HT-29 (cell line): ENCODE measurements at regions not wholly inside any gene's neighbourhood (a gene's known extent, or its start where the extent isn't known, plus 50 kb on each side); places are given as distances from the start of the nearest gene placed in this dataset.
"Not testable (repeated sequence)": the region's sequence is repeated elsewhere in the genome, so short reads cannot be mapped to it uniquely, and the experiment has no call there.

Experiments
- DNase-seq: peaks from one replicate; pipeline ENCODE4 v3.0.0-alpha.2; 2015; ENCODE audit warnings: low spot score

- peak; percentile 95 for DNase-seq
Measured at GRCh38 chr9:33623658-33624586, 99.9 kb downstream of the ANKRD18B start.

GRCh38 chr9:33628318-33628717 is 104.3 kb downstream of the ANKRD18B start:
- DNase-seq: not testable (repeated sequence)

- no peak for DNase-seq
Measured at GRCh38 chr9:33628865-33629410, 104.9 kb downstream of the ANKRD18B start.

DNA sequence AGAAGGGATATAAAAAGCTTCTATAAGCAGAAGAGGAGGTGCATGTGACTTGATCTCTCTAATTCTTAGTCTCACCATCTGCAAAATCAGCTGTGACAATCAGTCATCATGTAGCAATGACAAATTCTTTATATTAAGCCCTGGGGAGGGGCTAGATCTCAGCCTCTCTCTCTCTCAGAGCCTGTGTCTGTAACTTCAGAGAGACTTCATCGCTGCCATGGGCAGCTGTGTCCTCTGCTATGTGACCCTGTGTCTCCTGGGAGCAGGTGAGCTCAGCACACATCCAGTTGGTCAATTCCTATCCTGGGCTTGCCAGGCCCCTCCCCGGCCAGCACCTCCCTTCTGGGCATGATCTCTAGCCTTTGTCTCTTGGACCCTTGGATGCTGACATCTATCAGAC is 109.6 kb downstream of the ANKRD18B start:
- no peak for DNase-seq

DNA sequence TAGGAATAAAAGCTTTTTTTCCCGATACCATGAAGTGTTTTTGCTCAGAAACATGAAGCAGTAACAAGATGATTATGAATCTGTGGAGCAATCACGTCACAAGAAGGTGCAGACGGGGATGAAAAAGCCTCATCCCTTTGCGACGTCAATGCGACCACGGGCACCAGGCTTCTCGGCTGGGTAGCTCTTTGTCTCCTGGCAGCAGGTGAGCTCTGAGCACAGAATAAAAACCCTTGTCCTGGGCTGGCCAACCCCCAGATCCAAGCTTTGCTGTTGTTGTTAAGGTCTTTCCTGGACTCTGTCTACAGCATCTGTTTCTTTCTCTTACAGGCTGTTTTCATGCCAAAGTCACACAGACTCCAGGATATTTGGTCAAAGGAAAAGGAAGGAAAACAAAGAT is 113.8 kb downstream of the ANKRD18B start:
- no peak for DNase-seq

DNA sequence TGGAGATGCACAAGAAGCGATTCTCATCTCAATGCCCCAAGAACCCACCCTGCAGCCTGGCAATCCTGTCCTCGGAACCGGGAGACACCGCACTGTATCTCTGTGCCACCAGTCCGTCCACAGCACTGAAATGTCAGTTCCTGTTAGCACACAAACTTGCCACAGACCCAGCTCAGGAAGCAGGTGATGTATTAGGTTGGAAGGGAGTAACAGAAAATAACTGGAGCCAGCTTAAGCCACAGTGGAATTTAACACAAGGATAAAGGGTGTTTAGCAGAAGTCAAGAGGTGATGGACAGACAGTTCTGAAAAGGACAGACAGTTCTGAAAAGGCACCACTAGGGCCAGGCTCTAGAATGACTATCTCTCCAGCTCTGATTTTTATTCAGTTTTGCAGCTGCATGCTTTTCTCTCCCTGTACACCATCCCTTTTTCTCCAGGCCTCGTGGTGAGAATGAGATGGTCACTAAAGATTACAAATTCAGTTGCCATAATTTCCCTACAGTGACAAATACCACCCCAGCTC is 114.4 kb downstream of the ANKRD18B start:
- no peak for DNase-seq

GRCh38 chr9:33645706-33646105 is 121.7 kb downstream of the ANKRD18B start:
- no peak for DNase-seq

DNA sequence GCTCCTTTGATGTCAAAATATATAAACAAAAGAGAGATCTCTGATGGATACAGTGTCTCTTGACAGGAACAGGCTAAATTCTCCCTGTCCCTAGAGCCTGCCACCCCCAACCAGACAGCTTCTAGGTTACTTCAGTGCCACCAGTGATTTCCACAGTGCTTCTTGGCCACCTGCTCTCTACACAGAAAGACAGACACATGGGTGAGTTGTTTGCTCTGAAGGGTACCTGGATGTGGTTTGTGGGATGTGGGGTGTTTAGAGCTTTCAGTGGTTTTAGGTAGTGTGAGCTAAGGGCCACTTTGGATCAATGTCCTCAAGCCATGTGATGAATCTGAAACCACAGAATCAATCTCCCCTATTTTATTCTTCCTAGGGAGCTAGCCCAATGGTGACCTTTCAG is 125.4 kb downstream of the ANKRD18B start:
- DNase-seq: no peak

DNA sequence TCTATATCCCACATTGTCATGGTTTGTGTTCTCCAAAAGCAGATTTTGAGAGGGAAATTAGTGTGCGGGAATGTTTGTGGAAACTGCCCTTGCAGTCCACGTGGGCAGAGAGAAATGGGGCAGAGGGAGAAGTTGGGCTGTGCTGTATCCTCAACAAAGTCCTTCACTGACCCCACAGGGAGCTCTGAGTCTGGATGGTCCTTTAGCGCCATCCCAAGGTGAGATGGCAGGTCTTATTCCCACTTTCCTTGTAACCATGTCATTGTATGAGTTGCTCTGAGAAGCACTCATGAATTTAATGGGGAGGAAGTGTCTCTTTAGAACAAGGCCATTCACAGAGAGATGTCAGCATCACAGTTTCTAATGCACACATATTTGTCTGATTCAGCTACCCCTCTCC is 127.1 kb downstream of the ANKRD18B start:
- DNase-seq: no peak

DNA sequence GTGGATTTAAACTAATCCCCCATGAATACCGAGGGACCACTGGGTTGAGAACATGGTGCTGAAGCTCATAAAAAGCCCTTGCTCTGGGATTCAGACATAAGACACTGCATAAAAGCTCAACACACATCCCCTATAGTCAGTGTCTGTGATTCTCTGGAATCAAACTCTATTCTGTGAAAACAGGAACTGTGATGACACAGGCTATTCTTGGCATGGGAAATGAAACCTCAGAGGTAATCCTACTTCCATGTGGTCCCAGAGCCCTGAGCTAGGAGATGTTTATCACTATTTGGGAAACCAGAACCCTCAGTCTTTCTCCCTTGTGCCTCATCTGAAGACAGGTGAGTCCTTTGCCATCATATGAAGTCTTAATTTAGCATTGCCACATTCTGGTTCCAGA is 135.4 kb upstream of the PRSS3 start:
- no peak for DNase-seq

- DNase-seq: no peak
Measured at GRCh38 chr9:33660772-33661171, 134.6 kb upstream of the PRSS3 start.

GRCh38 chr9:33661176-33661575 is 134.2 kb upstream of the PRSS3 start:
- no peak for DNase-seq

GRCh38 chr9:33662871-33663270 is 132.5 kb upstream of the PRSS3 start:
- no peak for DNase-seq

DNA sequence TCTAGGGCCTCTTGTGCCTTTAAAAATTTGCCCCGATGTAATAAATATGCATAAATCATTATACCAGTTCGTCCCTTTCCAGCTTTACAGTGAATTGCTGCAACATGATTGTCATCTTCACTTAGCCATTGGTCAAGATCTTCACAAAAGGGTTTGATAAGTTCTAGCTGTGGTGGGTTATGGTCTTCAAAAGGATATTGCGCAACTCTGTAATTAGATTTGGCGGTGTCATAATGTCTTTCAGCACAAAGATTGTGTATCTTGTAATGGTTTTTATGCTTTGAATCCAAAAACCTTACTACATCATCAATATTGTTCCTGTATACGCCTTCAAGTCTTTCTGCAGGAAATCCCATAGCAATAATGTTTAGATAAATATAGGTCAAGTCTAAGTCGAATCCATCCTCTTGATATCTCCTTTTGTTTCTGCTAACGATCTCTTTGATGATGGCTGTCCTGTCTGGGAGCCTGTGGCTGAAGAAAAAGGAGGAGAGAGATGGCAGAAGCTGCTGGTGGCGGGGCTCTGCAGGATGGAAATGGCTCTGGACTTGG is 119.1 kb upstream of the PRSS3 start:
- not testable (repeated sequence) for DNase-seq

GRCh38 chr9:33676746-33677505 is 118.4 kb upstream of the PRSS3 start:
- no peak for DNase-seq

- no peak for DNase-seq
Measured at GRCh38 chr9:33677506-33677809, 117.9 kb upstream of the PRSS3 start.

DNA sequence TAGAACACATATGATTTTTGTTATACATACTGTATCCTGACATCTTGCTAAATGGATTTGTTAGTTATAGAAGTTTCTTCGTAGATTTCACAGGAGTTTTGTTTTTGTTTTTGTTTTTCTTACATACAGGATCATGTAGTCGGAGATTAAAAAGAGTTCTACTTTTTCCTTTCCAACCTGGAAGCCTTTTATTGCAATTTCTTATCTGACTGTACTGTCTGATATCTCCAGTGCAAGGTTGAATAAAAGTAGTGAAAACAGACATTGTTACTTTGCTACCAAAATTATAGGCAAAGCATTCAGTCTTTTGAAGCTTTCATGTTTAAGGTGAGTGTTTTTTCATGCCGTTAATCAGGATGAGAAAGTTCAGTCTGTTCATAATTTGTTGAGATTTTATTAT is 117.4 kb upstream of the PRSS3 start:
- no peak for DNase-seq

DNA sequence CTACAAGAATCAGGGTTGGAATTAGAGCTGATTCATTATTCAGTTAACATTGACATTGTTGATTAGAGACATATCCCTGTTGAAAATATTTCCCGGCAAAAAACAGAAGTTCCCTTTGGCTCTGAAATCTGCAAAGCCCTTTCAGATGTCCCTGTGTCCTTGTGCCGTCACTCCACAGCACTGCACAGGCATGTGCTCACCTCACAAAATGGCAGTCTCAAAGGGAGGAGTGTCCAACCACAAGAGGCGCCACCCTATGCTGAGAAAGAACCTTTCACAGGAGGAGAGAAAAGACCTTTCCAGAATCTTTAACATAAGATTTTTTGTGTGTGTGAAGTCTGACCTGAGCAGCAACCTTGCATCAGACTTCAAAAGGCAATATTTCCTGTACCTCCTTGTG is 112.8 kb upstream of the PRSS3 start:
- DNase-seq: no peak

GRCh38 chr9:33684831-33685230 is 110.5 kb upstream of the PRSS3 start:
- no peak for DNase-seq

GRCh38 chr9:33686942-33687341 is 108.4 kb upstream of the PRSS3 start:
- DNase-seq: no peak

DNA sequence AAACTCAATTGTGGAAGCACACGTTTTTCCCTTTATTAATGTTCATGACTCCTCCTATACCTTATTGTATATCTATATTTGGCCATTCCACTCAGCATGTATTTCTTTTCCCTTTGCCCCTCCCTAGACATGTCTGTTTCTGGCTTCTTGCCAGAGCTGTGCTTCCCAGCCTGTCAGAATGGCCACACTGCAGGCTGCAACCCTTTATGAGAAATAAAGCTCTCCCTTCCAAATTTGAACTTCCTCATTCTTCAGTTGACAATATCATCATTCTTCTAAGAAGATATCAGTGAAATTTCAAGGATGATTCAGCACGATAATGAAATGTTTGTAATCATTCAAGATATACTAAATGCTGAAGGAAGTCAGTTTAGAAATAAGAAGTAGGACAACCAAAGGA is 107.6 kb upstream of the PRSS3 start:
- DNase-seq: peak; percentile 20
